H4 (cell line): ENCODE measurements at regions not wholly inside any gene's neighbourhood (a gene's known extent, or its start where the extent isn't known, plus 50 kb on each side); places are given as distances from the start of the nearest gene placed in this dataset.

Source experiments
- DNase-seq: peaks from one replicate; pipeline ENCODE4 v3.0.0-alpha.2; 2015; ENCODE audit warnings: low spot score

GRCh38 chr14:35222324-35222723, 69.9 kb upstream of the PSMA6 start:
- DNase-seq: no peak

DNA sequence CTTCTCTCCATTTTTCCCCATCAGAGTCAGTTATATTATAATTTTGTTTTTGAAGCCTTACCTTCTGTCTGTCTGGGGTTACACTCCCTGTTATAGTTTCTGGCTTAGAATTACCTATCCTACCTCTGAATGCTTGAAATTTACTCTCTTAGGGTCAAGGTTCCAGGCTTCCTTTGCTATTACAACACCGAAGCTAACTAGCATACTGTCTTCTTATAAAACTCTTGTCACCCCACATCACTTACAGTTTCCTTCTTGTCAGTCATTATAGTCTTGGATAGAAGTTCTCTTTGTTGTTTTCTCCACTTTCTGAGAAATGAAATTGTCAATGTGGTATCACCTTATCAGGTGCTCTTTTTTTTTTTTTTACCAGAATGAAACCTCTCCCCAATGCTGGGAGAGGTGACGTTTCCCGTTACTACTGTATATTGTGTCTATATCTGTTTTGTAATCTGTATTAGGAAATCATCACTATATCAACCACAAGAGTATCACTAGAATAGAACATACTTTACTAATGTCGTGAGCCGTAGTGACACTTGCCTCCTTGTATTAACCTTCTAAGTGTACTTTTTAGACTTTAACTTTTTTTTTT, 69.2 kb upstream of the PSMA6 start:
- DNase-seq: no peak

DNA sequence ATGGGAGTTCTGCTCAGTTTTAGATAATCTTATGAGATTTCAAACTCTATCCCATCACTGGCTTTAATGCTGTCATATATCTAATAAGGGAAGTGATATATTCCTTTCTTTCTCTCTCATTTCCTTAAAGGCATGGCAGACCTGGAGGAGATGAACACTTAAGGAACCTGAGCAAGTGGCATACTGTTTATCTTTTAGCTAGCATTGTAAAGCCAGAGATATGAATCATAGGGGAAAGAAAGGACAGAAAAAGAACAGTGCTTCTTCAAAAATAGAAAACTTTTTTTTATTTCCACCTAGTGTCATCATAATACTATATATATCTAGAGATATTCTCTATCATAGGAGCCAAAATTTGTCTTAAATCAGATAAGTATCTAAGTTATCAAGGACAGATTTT, 68.3 kb upstream of the PSMA6 start:
- no peak for DNase-seq

GRCh38 chr14:35224615-35225014, 67.6 kb upstream of the PSMA6 start:
- DNase-seq: no peak

- no peak for DNase-seq
Measured at GRCh38 chr14:35229084-35229791, 62.9 kb upstream of the PSMA6 start.

GRCh38 chr14:35229792-35230089, 62.4 kb upstream of the PSMA6 start:
- no peak for DNase-seq

DNA sequence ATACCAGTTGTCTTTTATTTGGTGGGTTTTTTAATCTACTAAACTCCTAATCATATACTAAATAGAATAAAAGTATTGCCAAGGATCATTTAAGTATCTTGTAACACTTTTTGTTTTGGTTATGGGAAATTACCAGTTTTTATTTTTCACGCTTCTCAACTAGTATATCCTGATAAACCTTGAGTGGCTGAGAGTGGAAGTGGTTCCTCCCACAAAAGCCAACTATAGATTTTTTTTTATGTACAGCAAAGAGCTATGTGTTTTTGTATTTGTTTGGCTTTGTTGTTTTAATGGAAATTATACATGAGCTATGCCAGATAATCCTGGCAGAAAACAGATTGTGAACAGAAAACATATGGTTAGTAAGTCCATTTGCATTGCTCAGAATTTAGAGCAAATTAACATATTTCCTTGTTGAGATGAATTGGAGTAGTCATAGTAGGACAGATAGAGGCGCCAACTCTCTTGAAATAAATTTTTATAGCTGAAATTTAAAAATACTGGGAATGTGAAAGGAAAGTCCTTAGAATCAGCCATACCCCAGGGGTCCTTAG, 60.9 kb upstream of the PSMA6 start:
- DNase-seq: no peak

GRCh38 chr14:35234012-35234805, 58.0 kb upstream of the PSMA6 start:
- DNase-seq: no peak

GRCh38 chr14:35235840-35236239, 56.3 kb upstream of the PSMA6 start:
- DNase-seq: no peak

DNA sequence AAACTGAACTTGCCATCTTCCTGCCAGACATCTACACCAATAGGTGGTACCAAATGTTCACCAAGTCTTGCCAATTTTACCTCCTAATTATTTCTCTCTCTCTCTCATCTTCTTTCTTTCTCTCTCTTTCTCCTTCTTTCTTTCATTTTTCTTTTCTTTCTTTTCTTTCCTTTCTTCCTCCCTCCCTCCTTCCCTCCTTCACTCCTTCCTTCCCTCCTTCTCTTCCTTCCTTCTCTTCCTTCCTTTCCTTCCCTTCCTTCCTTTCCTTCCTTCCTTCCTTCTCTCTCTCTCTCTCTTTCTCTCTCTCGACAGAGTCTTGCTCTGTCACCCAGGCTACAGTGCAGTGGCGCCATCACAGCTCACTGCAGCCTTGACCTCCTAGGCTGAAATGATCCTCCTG, 55.4 kb upstream of the PSMA6 start:
- no peak for DNase-seq

DNA sequence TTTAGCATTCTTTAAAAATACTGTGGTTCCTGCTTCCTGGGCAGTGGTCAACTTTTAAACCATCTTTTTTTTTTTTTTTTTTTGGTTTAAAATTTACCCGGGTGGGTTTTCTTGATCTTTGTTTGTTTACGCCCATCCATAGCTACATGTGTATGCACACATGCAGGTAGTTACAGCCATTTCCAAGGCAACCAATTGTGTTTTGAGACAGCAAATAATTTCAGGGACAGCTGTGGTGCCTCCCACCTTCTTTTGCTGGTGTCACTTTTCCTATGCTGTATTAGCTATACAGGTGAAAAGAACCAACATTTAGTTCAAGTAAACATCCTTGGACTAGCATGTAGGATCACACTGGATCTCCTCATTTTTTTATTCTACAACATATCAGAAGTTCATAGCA, 52.0 kb upstream of the PSMA6 start:
- DNase-seq: no peak
